GM12878 (cell line): ENCODE measurements at regions not wholly inside any gene's neighbourhood (a gene's known extent, or its start where the extent isn't known, plus 50 kb on each side); places are given as distances from the start of the nearest gene placed in this dataset.

Experiments
- ATAC-seq: fragments of 200-7000 bp; cut with Tn5 transposase; 3 replicates; pipeline ENCODE4 v1.9.1; 2020; ENCODE audit warnings: mild to moderate bottlenecking, moderate library complexity
- BruUV-seq: library from RNA; stranded (reverse); fragments of 400-500 nt; replicated peaks from 2 replicates; lab custom pipeline; 2021; lab: Mats Ljungman, UMichigan
- CTCF ChIA-PET: fragments of 300-600 bp; sonication (Branson Sonifier 250); formaldehyde crosslinking; extraction: SDS; loops from one replicate; lab custom pipeline; 2021; ENCODE audit warnings: inconsistent platforms; lab: Yijun Ruan, JAX
- POLR2A ChIA-PET: fragments of 350-600 bp; formaldehyde crosslinking; extraction: SDS; loops from one replicate; lab custom pipeline; 2021; ENCODE audit warnings: inconsistent platforms; lab: Charles Lee
- RAD21 ChIA-PET: fragments of 300-600 bp; sonication (Branson Sonifier 250); formaldehyde crosslinking; loops from one replicate; lab custom pipeline; 2023; ENCODE audit warnings: antibody characterized with exemption; ENCODE audit not compliant: unreplicated experiment; lab: Charles Lee
- SMC1A ChIA-PET: fragments of 300-600 bp; sonication (Branson Sonifier 250); formaldehyde crosslinking; loops from one replicate; lab custom pipeline; 2023; ENCODE audit not compliant: unreplicated experiment, uncharacterized antibody; lab: Charles Lee
- DNase-seq: peaks from one replicate; pipeline ENCODE4 v3.0.0-alpha.2; 2011; ENCODE audit warnings: low read depth, low spot score
- FAIRE-seq: peaks from 3 replicates; lab custom pipeline; 2011; peaks lifted over from hg19 to GRCh38; lab: Jason Lieb, UNC
- H2AFZ ChIP-seq: 2 replicates; pipeline ENCODE4 v1.6.0; 2011; ENCODE audit warnings: low read depth, low read length, control low read depth; ENCODE audit not compliant: control insufficient read depth
- H3K27ac ChIP-seq: 2 replicates; pipeline ENCODE4 v1.5.1; 2011; ENCODE audit warnings: control low read depth; ENCODE audit not compliant: control insufficient read depth, insufficient read depth
- H3K27me3 ChIP-seq, 2 experiments: replicated peaks in 1 of 2; 2 replicates each; pipeline versions ENCODE4 v1.6.0 to v1.6.1; 2011; ENCODE audit warnings: low read length in 1 of 2; ENCODE audit not compliant: control insufficient read depth in 2 of 2, insufficient read depth in 2 of 2
- H3K36me3 ChIP-seq, 2 experiments: 2 replicates each; pipeline ENCODE4 v1.5.1; 2011; ENCODE audit warnings: low read length in 1 of 2; ENCODE audit not compliant: control insufficient read depth in 2 of 2, insufficient read depth in 2 of 2
- H3K4me1 ChIP-seq: 2 replicates; pipeline ENCODE4 v1.6.1; 2011; ENCODE audit warnings: mild to moderate bottlenecking, low read length, moderate library complexity, mixed read lengths; ENCODE audit not compliant: control insufficient read depth, insufficient read depth
- H3K4me2 ChIP-seq: 2 replicates; pipeline ENCODE4 v1.6.0; 2011; ENCODE audit warnings: control low read depth; ENCODE audit not compliant: control insufficient read depth, insufficient read depth
- H3K4me3 ChIP-seq: fragments of 200-600 bp; sonication (generic); 2 replicates; pipeline ENCODE4 v1.5.1; 2016
- H3K79me2 ChIP-seq: 2 replicates; pipeline ENCODE4 v1.6.0; 2011; ENCODE audit warnings: low read length; ENCODE audit not compliant: control insufficient read depth, insufficient read depth
- H3K9ac ChIP-seq: 2 replicates; pipeline ENCODE4 v1.8.0; 2011; ENCODE audit warnings: low read length, control low read depth, mixed read lengths; ENCODE audit not compliant: control insufficient read depth, insufficient read depth
- H3K9me3 ChIP-seq: replicated peaks from 3 replicates; pipeline ENCODE4 v1.5.1; 2011; ENCODE audit warnings: mild to moderate bottlenecking, low read length; ENCODE audit not compliant: control insufficient read depth, insufficient read depth
- H4K20me1 ChIP-seq: 2 replicates; pipeline ENCODE4 v1.6.0; 2011; ENCODE audit not compliant: control insufficient read depth, insufficient read depth
- FOS ChIP-seq: IDR thresholded peaks from 3 replicates; pipeline ENCODE4 v1.6.1; 2011; ENCODE audit warnings: borderline replicate concordance; ENCODE audit not compliant: insufficient read length; ENCODE audit errors: extremely low read depth
- FOXM1 ChIP-seq: IDR thresholded peaks from 2 replicates; pipeline ENCODE4 v1.6.1; 2012; ENCODE audit warnings: low read depth, mild to moderate bottlenecking, inconsistent platforms, low read length, moderate library complexity
- IKZF2 ChIP-seq, 2 experiments: fragments of 450-650 bp; IDR thresholded peaks; 2 replicates each; pipeline ENCODE4 v1.6.1; 2017; ENCODE audit warnings: mild to moderate bottlenecking in 2 of 2, moderate library complexity in 2 of 2
- LARP7 ChIP-seq: fragments of 450-650 bp; IDR thresholded peaks from 2 replicates; pipeline ENCODE4 v1.6.1; 2017; ENCODE audit warnings: mild to moderate bottlenecking
- SP1 ChIP-seq: IDR thresholded peaks from one replicate; pipeline ENCODE4 v1.6.1; 2011; ENCODE audit warnings: low read depth, low read length
- SREBF1 ChIP-seq: IDR thresholded peaks from 2 replicates; pipeline ENCODE4 v1.6.1; 2012; ENCODE audit warnings: mild to moderate bottlenecking, low read length
- STAT1 ChIP-seq: fragments of 450-650 bp; conservative IDR thresholded peaks from 2 replicates; pipeline ENCODE4 v1.6.1; 2014; ENCODE audit warnings: antibody characterized with exemption, mild to moderate bottlenecking
- in situ Hi-C: fragments of 300-500 bp; cut with MboI; formaldehyde crosslinking; loops from 9 replicates; pipeline ENCODE4 v1.14.3; 2018; ENCODE audit warnings: mixed read lengths
- intact Hi-C: fragments of 100-400 bp; cut with micrococcal nuclease; formaldehyde crosslinking; loops from one replicate; pipeline ENCODE4 v1.14.2; 2022; ENCODE audit not compliant: unreplicated experiment
- TF ChIP-seq, protein P1 (sequence below): fragments of 450-650 bp; IDR thresholded peaks from 2 replicates; pipeline ENCODE4 v1.6.1; 2017; ENCODE audit warnings: mild to moderate bottlenecking, moderate library complexity
- TF ChIP-seq, protein P2 (sequence below): IDR thresholded peaks from 2 replicates; pipeline ENCODE4 v1.6.1; 2011; ENCODE audit warnings: borderline replicate concordance, low read depth, mild to moderate bottlenecking, moderate library complexity, low read length; ENCODE audit not compliant: insufficient read depth, poor library complexity, severe bottlenecking
- TF ChIP-seq, protein P3 (sequence below): fragments of 450-650 bp; IDR thresholded peaks from 2 replicates; pipeline ENCODE4 v1.6.1; 2016; ENCODE audit warnings: mild to moderate bottlenecking, moderate library complexity, borderline replicate concordance

DNA sequence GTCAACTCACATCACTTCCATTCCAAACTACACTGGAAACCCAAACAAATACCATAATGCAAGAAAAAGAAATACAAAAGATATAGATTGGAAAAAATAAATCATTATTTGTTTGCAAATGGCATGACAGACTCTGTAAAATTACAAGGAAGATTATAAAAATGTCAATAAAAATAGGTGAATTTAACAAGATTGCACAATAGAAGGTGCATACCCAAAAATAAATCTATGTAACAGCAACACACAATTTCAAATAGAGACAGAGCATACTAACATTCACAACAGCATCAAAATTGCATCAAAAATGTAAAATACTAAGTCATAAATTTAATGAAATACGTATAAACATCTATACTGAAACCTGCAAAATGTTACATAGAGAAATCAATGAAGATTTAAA is 1140.0 kb upstream of the GJE1 start (continued):
- TF ChIP-seq, protein P1, sequence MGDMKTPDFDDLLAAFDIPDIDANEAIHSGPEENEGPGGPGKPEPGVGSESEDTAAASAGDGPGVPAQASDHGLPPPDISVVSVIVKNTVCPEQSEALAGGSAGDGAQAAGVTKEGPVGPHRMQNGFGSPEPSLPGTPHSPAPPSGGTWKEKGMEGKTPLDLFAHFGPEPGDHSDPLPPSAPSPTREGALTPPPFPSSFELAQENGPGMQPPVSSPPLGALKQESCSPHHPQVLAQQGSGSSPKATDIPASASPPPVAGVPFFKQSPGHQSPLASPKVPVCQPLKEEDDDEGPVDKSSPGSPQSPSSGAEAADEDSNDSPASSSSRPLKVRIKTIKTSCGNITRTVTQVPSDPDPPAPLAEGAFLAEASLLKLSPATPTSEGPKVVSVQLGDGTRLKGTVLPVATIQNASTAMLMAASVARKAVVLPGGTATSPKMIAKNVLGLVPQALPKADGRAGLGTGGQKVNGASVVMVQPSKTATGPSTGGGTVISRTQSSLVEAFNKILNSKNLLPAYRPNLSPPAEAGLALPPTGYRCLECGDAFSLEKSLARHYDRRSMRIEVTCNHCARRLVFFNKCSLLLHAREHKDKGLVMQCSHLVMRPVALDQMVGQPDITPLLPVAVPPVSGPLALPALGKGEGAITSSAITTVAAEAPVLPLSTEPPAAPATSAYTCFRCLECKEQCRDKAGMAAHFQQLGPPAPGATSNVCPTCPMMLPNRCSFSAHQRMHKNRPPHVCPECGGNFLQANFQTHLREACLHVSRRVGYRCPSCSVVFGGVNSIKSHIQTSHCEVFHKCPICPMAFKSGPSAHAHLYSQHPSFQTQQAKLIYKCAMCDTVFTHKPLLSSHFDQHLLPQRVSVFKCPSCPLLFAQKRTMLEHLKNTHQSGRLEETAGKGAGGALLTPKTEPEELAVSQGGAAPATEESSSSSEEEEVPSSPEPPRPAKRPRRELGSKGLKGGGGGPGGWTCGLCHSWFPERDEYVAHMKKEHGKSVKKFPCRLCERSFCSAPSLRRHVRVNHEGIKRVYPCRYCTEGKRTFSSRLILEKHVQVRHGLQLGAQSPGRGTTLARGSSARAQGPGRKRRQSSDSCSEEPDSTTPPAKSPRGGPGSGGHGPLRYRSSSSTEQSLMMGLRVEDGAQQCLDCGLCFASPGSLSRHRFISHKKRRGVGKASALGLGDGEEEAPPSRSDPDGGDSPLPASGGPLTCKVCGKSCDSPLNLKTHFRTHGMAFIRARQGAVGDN = no peak
- TF ChIP-seq FOS = no peak
- TF ChIP-seq, all 136 proteins: peak for 0

DNA sequence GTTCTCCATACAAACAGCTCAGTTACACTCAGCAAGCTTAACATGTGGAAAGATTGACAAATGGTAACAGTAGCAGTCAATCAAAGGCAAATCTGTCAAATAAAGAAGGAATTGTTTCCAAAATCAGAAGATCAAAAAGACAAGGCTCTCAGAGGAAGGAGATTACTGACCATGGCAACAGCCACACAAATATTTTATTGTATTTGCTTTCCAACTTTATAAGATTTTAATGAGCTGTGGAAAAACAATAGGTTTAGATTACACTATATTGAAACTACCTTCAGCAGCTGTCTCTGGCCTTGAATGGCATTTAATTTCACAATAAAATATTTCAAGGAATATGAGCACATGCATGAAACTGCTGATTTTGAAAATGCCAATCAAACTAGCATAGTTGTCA is 1143.9 kb upstream of the GJE1 start:
- in situ Hi-C loops (no loop called here), intact Hi-C loops (no loop called here)
- no peaks in the 10 kb centered on the region for H4K20me1 ChIP-seq
- CTCF ChIA-PET = interaction anchor here (0.6 to 0.7 kb wide), 2 partner anchors 9 to 568 kb away, joined by 3 read pairs; no protein-coding TSS in a partner anchor
- H3K36me3 ChIP-seq = no peaks in the 10 kb centered on the region
- DNase-seq (no peak), FAIRE-seq (no peak), ATAC-seq (no peak)
- no peaks in the 10 kb centered on the region for H3K27me3 ChIP-seq
- RAD21 ChIA-PET = no interaction called here
- H3K4me3 ChIP-seq = no peak overlapping the region
- SMC1A ChIA-PET = interaction anchor here (1.6 kb wide), 2 partner anchors 9 to 12 kb away, joined by 5 read pairs; no protein-coding TSS in a partner anchor
- no peak overlapping the region for H2AFZ ChIP-seq
- no peak overlapping the region for H3K9ac ChIP-seq
- H3K4me1 ChIP-seq = no peaks in the 10 kb centered on the region
- no peak overlapping the region for H3K27ac ChIP-seq
- no peaks in the 10 kb centered on the region for H3K79me2 ChIP-seq
- no peak overlapping the region for H3K4me2 ChIP-seq
- no TSS peak for BruUV-seq
- H3K9me3 ChIP-seq = no peaks in the 10 kb centered on the region
- POLR2A ChIA-PET = no interaction called here
- no peak for TF ChIP-seq SP1
- no peak for TF ChIP-seq STAT1
- TF ChIP-seq, protein P2, sequence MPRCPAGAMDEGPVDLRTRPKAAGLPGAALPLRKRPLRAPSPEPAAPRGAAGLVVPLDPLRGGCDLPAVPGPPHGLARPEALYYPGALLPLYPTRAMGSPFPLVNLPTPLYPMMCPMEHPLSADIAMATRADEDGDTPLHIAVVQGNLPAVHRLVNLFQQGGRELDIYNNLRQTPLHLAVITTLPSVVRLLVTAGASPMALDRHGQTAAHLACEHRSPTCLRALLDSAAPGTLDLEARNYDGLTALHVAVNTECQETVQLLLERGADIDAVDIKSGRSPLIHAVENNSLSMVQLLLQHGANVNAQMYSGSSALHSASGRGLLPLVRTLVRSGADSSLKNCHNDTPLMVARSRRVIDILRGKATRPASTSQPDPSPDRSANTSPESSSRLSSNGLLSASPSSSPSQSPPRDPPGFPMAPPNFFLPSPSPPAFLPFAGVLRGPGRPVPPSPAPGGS = no peak
- TF ChIP-seq SREBF1 = no peak
- TF ChIP-seq, protein P3, sequence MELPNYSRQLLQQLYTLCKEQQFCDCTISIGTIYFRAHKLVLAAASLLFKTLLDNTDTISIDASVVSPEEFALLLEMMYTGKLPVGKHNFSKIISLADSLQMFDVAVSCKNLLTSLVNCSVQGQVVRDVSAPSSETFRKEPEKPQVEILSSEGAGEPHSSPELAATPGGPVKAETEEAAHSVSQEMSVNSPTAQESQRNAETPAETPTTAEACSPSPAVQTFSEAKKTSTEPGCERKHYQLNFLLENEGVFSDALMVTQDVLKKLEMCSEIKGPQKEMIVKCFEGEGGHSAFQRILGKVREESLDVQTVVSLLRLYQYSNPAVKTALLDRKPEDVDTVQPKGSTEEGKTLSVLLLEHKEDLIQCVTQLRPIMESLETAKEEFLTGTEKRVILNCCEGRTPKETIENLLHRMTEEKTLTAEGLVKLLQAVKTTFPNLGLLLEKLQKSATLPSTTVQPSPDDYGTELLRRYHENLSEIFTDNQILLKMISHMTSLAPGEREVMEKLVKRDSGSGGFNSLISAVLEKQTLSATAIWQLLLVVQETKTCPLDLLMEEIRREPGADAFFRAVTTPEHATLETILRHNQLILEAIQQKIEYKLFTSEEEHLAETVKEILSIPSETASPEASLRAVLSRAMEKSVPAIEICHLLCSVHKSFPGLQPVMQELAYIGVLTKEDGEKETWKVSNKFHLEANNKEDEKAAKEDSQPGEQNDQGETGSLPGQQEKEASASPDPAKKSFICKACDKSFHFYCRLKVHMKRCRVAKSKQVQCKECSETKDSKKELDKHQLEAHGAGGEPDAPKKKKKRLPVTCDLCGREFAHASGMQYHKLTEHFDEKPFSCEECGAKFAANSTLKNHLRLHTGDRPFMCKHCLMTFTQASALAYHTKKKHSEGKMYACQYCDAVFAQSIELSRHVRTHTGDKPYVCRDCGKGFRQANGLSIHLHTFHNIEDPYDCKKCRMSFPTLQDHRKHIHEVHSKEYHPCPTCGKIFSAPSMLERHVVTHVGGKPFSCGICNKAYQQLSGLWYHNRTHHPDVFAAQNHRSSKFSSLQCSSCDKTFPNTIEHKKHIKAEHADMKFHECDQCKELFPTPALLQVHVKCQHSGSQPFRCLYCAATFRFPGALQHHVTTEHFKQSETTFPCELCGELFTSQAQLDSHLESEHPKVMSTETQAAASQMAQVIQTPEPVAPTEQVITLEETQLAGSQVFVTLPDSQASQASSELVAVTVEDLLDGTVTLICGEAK = no peak
- no peak for TF ChIP-seq LARP7
- no peak for TF ChIP-seq FOXM1
- TF ChIP-seq IKZF2 (IDR thresholded peaks at IDR 0.05) = no peak
